ENCODE measurements at regions not wholly inside any gene's neighbourhood (a gene's known extent, or its start where the extent isn't known, plus 50 kb on each side); places are given as distances from the start of the nearest gene placed in this dataset.

DNA sequence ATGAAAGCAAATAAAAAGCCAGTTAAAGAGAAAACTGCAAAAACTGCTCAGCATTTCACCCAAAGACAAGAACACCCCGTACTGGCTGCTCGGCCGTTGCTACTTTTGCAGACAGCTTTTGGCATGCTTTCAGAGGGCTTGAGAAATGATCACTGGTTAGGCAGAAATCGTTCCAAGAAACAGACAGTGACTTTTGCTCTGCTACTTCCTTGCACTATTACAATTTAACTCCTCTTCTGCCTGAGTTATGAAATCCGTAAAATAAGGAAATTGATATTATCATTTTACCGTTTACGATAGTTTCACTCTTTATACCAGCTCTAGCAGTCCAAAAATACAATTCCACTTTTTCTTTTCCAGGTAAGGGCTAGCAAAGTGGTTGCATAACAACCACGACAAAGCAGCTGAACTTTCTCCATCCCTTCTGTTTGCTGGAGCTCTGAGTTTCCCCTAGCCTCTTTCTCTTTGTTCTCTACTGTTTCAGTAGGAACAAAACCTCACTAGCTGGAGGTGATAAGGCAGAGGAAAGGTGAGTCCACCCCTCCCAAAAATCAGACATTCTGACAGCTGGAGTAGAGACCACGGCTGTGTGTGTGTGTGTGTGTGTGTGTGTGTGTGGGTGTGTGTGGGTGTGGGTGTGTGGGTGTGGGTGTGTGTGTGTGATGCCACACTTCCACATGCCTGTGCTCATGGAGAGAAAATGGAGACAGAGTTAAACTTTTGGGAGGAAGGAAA, 191.8 kb upstream of the RREB1 start:
- TF ChIP-seq POLR2A (IDR thresholded peaks at IDR 0.05): no peak
- TF ChIP-seq, protein P1, sequence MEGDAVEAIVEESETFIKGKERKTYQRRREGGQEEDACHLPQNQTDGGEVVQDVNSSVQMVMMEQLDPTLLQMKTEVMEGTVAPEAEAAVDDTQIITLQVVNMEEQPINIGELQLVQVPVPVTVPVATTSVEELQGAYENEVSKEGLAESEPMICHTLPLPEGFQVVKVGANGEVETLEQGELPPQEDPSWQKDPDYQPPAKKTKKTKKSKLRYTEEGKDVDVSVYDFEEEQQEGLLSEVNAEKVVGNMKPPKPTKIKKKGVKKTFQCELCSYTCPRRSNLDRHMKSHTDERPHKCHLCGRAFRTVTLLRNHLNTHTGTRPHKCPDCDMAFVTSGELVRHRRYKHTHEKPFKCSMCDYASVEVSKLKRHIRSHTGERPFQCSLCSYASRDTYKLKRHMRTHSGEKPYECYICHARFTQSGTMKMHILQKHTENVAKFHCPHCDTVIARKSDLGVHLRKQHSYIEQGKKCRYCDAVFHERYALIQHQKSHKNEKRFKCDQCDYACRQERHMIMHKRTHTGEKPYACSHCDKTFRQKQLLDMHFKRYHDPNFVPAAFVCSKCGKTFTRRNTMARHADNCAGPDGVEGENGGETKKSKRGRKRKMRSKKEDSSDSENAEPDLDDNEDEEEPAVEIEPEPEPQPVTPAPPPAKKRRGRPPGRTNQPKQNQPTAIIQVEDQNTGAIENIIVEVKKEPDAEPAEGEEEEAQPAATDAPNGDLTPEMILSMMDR (IDR thresholded peaks at IDR 0.05): no peak
- no peaks in the 10 kb centered on the region for H3K27me3 ChIP-seq
- no peaks in the 10 kb centered on the region for H3K36me3 ChIP-seq
- DNase-seq: no peak
- 8 to 16% methylated on average over 9 of the region's 9 CpGs for whole genome bisulfite sequencing, 2 donors
- intact Hi-C loops (cut with DNase I): no loop called here
- no peaks in the 10 kb centered on the region for H3K9me3 ChIP-seq
- peaks cover 8 to 65% (median 17%) of the 10 kb centered on the region in 3 donors for H3K4me1 ChIP-seq
- peak overlapping the region; percentile 54 to 88 (median 80) for H3K27ac ChIP-seq
- H3K4me3 ChIP-seq: peak overlapping the region in 3 of 4 donors; percentile 12 to 55 (median 24)

DNA sequence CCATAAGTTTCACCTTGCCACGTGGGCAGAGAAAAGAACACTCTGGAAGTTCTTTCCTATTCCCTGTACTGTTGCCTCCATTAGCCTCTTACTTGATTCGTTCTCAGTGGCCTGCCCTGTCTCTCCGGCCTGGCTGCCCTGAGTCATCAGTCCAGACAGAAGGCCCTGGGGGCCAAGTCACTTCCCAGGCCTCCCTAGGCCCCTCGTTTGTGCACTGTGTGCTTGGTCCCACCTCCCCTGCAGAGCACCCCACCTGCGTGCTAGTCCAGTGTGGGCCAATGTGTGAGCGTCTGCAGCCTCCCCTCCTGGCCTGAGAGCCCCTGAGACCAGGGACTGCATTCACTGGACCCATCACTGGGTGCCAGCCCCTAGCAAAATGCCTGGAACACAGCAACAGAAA, 191.2 kb upstream of the RREB1 start:
- TF ChIP-seq, protein P1 (IDR thresholded peaks at IDR 0.05): no peak
- TF ChIP-seq POLR2A (IDR thresholded peaks at IDR 0.05): no peak
- Histone ChIP-seq H3K4me3 (no peak overlapping the region), H3K36me3 (no peaks in the 10 kb centered on the region), H3K4me1 (peaks cover 8 to 70% (median 17%) of the 10 kb centered on the region in 3 donors), H3K27ac (peak overlapping the region; percentile 54 to 88 (median 80)), H3K27me3 (no peaks in the 10 kb centered on the region), H3K9me3 (no peaks in the 10 kb centered on the region)
- intact Hi-C loops (cut with DNase I): no loop called here
- no peak for DNase-seq
- WGBS, 2 donors: 38 to 59% methylated on average over 4 of the region's 6 CpGs

DNA sequence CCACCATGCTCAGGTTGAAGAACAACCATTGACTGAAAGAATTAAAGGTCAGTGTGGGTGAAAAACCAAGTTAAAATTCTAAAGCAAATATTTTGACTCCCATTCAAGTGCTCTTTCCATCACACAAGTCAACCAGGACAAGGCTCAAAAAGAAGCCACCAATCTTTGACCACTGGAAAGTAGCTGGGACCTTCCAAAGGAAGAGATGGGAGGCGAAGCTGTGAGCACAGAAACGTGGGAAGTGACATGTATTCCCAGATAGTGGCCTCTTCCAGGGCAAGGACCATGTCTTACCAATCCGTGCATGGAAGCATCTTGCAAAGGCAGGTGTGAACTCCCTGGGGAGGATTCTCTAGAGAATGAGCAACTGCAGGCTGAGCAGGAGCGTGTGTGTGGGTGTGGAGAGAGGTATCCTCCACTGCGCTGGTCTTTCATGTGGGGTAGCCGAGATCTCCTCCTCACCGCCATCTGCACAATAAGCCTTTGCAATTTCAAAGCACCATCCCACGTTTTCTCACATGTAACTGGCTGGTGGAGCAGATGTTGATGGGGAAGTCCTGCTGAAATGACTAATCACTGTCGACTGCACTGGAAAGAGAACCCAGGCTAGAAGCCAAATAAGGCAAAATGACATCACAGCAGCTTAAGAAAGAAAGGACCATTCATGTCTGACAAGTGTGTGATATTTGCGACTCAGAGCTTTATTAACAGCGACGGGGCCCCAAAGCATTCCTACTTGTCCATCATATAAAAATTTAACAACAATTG, 189.4 kb upstream of the RREB1 start:
- H3K27ac ChIP-seq: no peak overlapping the region
- no peaks in the 10 kb centered on the region for H3K9me3 ChIP-seq
- no peak for TF ChIP-seq POLR2A (IDR thresholded peaks at IDR 0.05)
- TF ChIP-seq, protein P1 (IDR thresholded peaks at IDR 0.05): no peak
- H3K4me1 ChIP-seq: peaks cover 8 to 61% (median 17%) of the 10 kb centered on the region in 3 donors
- intact Hi-C loops (cut with DNase I): no loop called here
- H3K36me3 ChIP-seq: no peaks in the 10 kb centered on the region
- no peak for DNase-seq
- no peak overlapping the region for H3K4me3 ChIP-seq
- 46 to 47% methylated on average over 12 of the region's 12 CpGs for WGBS, 2 donors
- no peaks in the 10 kb centered on the region for H3K27me3 ChIP-seq

DNA sequence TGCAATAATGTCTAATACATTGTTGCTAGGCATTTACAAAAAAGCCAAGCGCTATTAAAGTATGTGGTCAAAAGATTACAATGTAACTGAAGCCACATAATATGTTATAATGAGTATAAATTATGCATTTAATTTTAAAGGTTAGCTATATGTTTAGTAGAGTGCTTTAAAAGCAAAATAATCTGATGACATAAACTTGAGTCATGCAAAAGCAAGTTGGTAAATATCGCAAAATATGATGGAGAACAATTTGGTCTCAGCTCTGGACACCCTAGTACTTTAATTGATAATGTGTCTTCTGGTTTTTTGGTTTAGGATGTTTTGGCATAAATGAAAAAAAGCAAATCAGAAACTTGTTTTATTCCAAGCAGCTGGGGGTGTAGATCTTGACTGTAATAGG, 188.6 kb upstream of the RREB1 start:
- DNase-seq: no peak
- TF ChIP-seq POLR2A (IDR thresholded peaks at IDR 0.05): no peak
- TF ChIP-seq, protein P1 (IDR thresholded peaks at IDR 0.05): no peak
- WGBS, 2 donors: 85 to 89% methylated on average over 2 of the region's 2 CpGs

More for the DNA sequence above, 188.6 kb upstream of the RREB1 start:
- H3K4me1 ChIP-seq: peaks cover 8 to 61% (median 17%) of the 10 kb centered on the region in 3 donors
- H3K4me3 ChIP-seq: no peak overlapping the region
- H3K9me3 ChIP-seq: no peaks in the 10 kb centered on the region
- intact Hi-C loops (cut with DNase I): no loop called here
- H3K36me3 ChIP-seq: no peaks in the 10 kb centered on the region
- no peaks in the 10 kb centered on the region for H3K27me3 ChIP-seq
- H3K27ac ChIP-seq: no peak overlapping the region

Measured in esophagus squamous epithelium (tissue), 5 donors.